K562 (cell line): ENCODE measurements at regions not wholly inside any gene's neighbourhood (a gene's known extent, or its start where the extent isn't known, plus 50 kb on each side); places are given as distances from the start of the nearest gene placed in this dataset.

ENCODE experiments used
- ATAC-seq: fragments of 200-7000 bp; cut with Tn5 transposase; 3 replicates; pipeline ENCODE4 v1.9.1; 2020; ENCODE audit warnings: moderate library complexity
- BruUV-seq: library from RNA; stranded (reverse); fragments of 400-500 nt; replicated peaks from 2 replicates; lab custom pipeline; 2021; lab: Mats Ljungman, UMichigan
- CTCF ChIA-PET: fragments of 300-600 bp; formaldehyde crosslinking; extraction: SDS; loops from one replicate; lab custom pipeline; 2021; ENCODE audit warnings: low intra/inter-chr PET ratio; lab: Yijun Ruan, JAX
- POLR2A ChIA-PET: fragments of 300-600, 350-650 bp; sonication (Branson Sonifier 250); formaldehyde crosslinking; extraction: SDS; loops from one replicate; lab custom pipeline; 2021; ENCODE audit warnings: antibody characterized with exemption, inconsistent platforms; lab: Yijun Ruan, JAX
- DNase-seq, 4 experiments: peaks; one replicate each; pipeline versions ENCODE4 v3.0.0 to v3.0.0-alpha.2; 2011 to 2018; ENCODE audit warnings: low spot score in 3 of 4, mixed read lengths in 3 of 4; ENCODE audit errors: extremely low read depth in 1 of 4
- FAIRE-seq: peaks from 2 replicates; lab custom pipeline; 2011; peaks lifted over from hg19 to GRCh38; lab: Jason Lieb, UNC
- H2AFZ ChIP-seq: 2 replicates; pipeline ENCODE4 v1.6.0; 2011; ENCODE audit warnings: low read depth, low read length, control low read depth, inconsistent platforms
- H3K27ac ChIP-seq: fragments of 200-600 bp; 3 replicates; pipeline ENCODE4 v1.8.0; 2011; ENCODE audit warnings: low read depth, mild to moderate bottlenecking, control low read depth, inconsistent platforms, low read length, moderate library complexity, mixed read lengths; ENCODE audit errors: extremely low read depth
- H3K27me3 ChIP-seq, 2 experiments: fragments of 300-600 bp in 1 of 2; 2 replicates in 1 of 2; 3 replicates in 1 of 2; pipeline versions ENCODE4 v1.6.0 to v1.8.0; 2011; ENCODE audit warnings: inconsistent platforms in 2 of 2, low read length in 2 of 2, mild to moderate bottlenecking in 1 of 2, mixed read lengths in 1 of 2, moderate library complexity in 1 of 2; ENCODE audit not compliant: control insufficient read depth in 2 of 2, insufficient read depth in 2 of 2
- H3K36me3 ChIP-seq: fragments of 300-600 bp; 3 replicates; pipeline ENCODE4 v1.8.0; 2011; ENCODE audit warnings: mild to moderate bottlenecking, low read length, inconsistent platforms; ENCODE audit not compliant: control insufficient read depth, insufficient read depth
- H3K4me1 ChIP-seq, 2 experiments: fragments of 200-600 bp in 1 of 2; replicated peaks in 1 of 2; 2 replicates in 1 of 2; 3 replicates in 1 of 2; pipeline versions ENCODE4 v1.5.1 to v1.8.0; 2011; ENCODE audit warnings: inconsistent platforms in 2 of 2, low read length in 2 of 2, mild to moderate bottlenecking in 1 of 2, mixed read lengths in 1 of 2, moderate library complexity in 1 of 2; ENCODE audit not compliant: control insufficient read depth in 2 of 2, insufficient read depth in 2 of 2
- H3K4me2 ChIP-seq: 2 replicates; pipeline ENCODE4 v1.6.1; 2011; ENCODE audit warnings: low read length, control low read depth, inconsistent platforms, mixed read lengths; ENCODE audit not compliant: insufficient read depth
- H3K4me3 ChIP-seq: fragments of 200-600 bp; sonication (generic), shearing (Covaris generic); 2 replicates; pipeline ENCODE4 v1.5.1; 2016; ENCODE audit warnings: control low read depth, inconsistent platforms
- H3K79me2 ChIP-seq: fragments of 200-600 bp; 3 replicates; pipeline ENCODE4 v1.8.0; 2011; ENCODE audit warnings: low read length, inconsistent platforms; ENCODE audit not compliant: control insufficient read depth, insufficient read depth
- H3K9ac ChIP-seq, 2 experiments: 2 replicates each; pipeline versions ENCODE4 v1.6.0 to v1.6.1; 2011; ENCODE audit warnings: low read depth in 2 of 2, low read length in 2 of 2, control low read depth in 1 of 2, inconsistent platforms in 1 of 2, mild to moderate bottlenecking in 1 of 2, mixed read lengths in 1 of 2; ENCODE audit not compliant: insufficient read depth in 1 of 2
- H3K9me1 ChIP-seq: one replicate; pipeline ENCODE4 v1.6.0; 2011; ENCODE audit warnings: inconsistent platforms, mild to moderate bottlenecking, low read length, moderate library complexity; ENCODE audit not compliant: control insufficient read depth, insufficient read depth
- H3K9me3 ChIP-seq: replicated peaks from 2 replicates; pipeline ENCODE4 v1.5.1; 2011; ENCODE audit warnings: low read depth, low read length, inconsistent platforms; ENCODE audit not compliant: control insufficient read depth, insufficient read depth
- H4K20me1 ChIP-seq: replicated peaks from 2 replicates; pipeline ENCODE4 v1.6.1; 2011; ENCODE audit warnings: low read length, inconsistent platforms, mixed read lengths; ENCODE audit not compliant: control insufficient read depth, insufficient read depth
- ADNP ChIP-seq: fragments of 200-800 bp; sonication (Bioruptor generic); IDR thresholded peaks from 2 replicates; pipeline ENCODE4 v1.6.1; 2016; ENCODE audit warnings: missing genetic modification characterization, missing compliant biosample characterization
- CBFA2T2 ChIP-seq: fragments of 450-650 bp; conservative IDR thresholded peaks from 2 replicates; pipeline ENCODE4 v1.6.1; 2017; ENCODE audit warnings: mild to moderate bottlenecking
- CBFA2T3 ChIP-seq: fragments of 450-650 bp; IDR thresholded peaks from 2 replicates; pipeline ENCODE4 v1.6.1; 2017
- CLOCK ChIP-seq: fragments of 250-450 bp; sonication (Bioruptor Pico); IDR thresholded peaks from 2 replicates; pipeline ENCODE4 v1.4.0; 2020; ENCODE audit warnings: mild to moderate bottlenecking, moderate library complexity, borderline replicate concordance
- ESRRA ChIP-seq: fragments of 450-650 bp; IDR thresholded peaks from 2 replicates; pipeline ENCODE4 v1.6.1; 2014; ENCODE audit warnings: low read depth, mild to moderate bottlenecking, moderate library complexity, borderline replicate concordance
- MYNN ChIP-seq, 2 experiments: sonication (generic); formaldehyde crosslinking in 1 of 2; IDR thresholded peaks; 2 replicates each; pipeline versions ENCODE4 v1.5.0 to v1.6.1; 2016 to 2020; ENCODE audit warnings: antibody characterized with exemption in 1 of 2, missing genetic modification reagents in 1 of 2
- NR2C2 ChIP-seq, 2 experiments: fragments of 200-800 bp in 1 of 2; sonication (Bioruptor generic) in 1 of 2; sonication (generic) in 1 of 2; formaldehyde crosslinking in 1 of 2; IDR thresholded peaks; 2 replicates each; pipeline versions ENCODE4 v1.6.1 to v1.8.0; 2016 to 2022; ENCODE audit warnings: mild to moderate bottlenecking in 1 of 2, missing compliant biosample characterization in 1 of 2, missing genetic modification characterization in 1 of 2, missing genetic modification reagents in 1 of 2
- RCOR1 ChIP-seq, 2 experiments: IDR thresholded peaks; 2 replicates each; pipeline ENCODE4 v1.6.1; 2012; ENCODE audit warnings: low read depth in 2 of 2, low read length in 2 of 2, borderline replicate concordance in 1 of 2, improper control_type of control experiment in 1 of 2
- SOX6 ChIP-seq: fragments of 450-650 bp; IDR thresholded peaks from 2 replicates; pipeline ENCODE4 v1.6.1; 2014; ENCODE audit warnings: mild to moderate bottlenecking
- ZNF512 ChIP-seq: IDR thresholded peaks from 2 replicates; pipeline ENCODE4 v1.6.1; 2016; ENCODE audit warnings: missing genetic modification characterization, missing compliant biosample characterization
- WGBS: fragments of 100-300 bp; shearing (Covaris generic); methylation state at CpG from one replicate; pipeline ENCODE4 v1.1.6; 2016; ENCODE audit warnings: low coverage, mixed read lengths; ENCODE audit not compliant: insufficient coverage; ENCODE audit errors: missing lambda C conversion rate; 5-methylcytosine and 5-hydroxymethylcytosine counted together
- in situ Hi-C: fragments of 300-500 bp; cut with MboI; formaldehyde crosslinking; loops from 4 replicates; pipeline ENCODE4 v1.15.0; 2018; ENCODE audit warnings: inconsistent platforms, mixed read lengths
- intact Hi-C: fragments of 100-400 bp; cut with micrococcal nuclease; formaldehyde crosslinking; loops from 2 replicates; pipeline ENCODE4 v1.14.2; 2022

- Histone ChIP-seq H3K36me3 (no peaks in the 10 kb centered on the region), H4K20me1 (no peaks in the 10 kb centered on the region), H2AFZ (peak overlapping the region; percentile 22; the same call in 1 of the 2 replicates), H3K9me1 (no peaks in the 10 kb centered on the region), H3K4me2 (no peak overlapping the region), H3K27me3 (no peaks in the 10 kb centered on the region), H3K9ac (no peak overlapping the region), H3K27ac (no peak overlapping the region)
- ATAC-seq (no peak; the same call in 2 of the 3 replicates), DNase-seq (peak in 1 of 4 experiments; percentile 11), FAIRE-seq (peak; percentile 62)
- POLR2A ChIA-PET: interaction anchor here (0.8 kb wide), 1 partner anchor 12 kb away, joined by 3 read pairs; no protein-coding TSS in a partner anchor
- in situ Hi-C loops: no loop called here
- WGBS: 26% methylated on average over 3 of the region's 3 CpGs
- intact Hi-C loops: no loop called here
- CTCF ChIA-PET: no interaction called here
- TF ChIP-seq CBFA2T3: peak; percentile 30
- TF ChIP-seq RCOR1 (IDR thresholded peaks at IDR 0.05; ENCODE audit: borderline replicate concordance in 1 of 2, low read depth in 2 of 2, low read length in 2 of 2): 0 out of 4 replicates have a peak, but pooled peaks of 1 of the 2 experiments have one; percentile 33
- 0 out of 2 replicates have a peak, but pooled peaks have one; percentile 4 for TF ChIP-seq CBFA2T2
- no peak for TF ChIP-seq MYNN (IDR thresholded peaks at IDR 0.05)
- TF ChIP-seq MYNN (CRISPR knock-in tag; IDR thresholded peaks at IDR 0.05): no peak
- peak; percentile 48; the same call in 1 of the 2 replicates for TF ChIP-seq SOX6
- no peak for TF ChIP-seq CLOCK (CRISPR knock-in tag)
- TF ChIP-seq ADNP (tag): no peak
- TF ChIP-seq ESRRA: peak; percentile 10; the same call in 1 of the 2 replicates
- TF ChIP-seq NR2C2 (CRISPR knock-in tag; IDR thresholded peaks at IDR 0.05): no peak
- TF ChIP-seq NR2C2 (tag; IDR thresholded peaks at IDR 0.05): 0 out of 2 replicates have a peak, but pooled peaks have one; percentile 41
- TF ChIP-seq ZNF512 (tag): no peak
- TF ChIP-seq, all 486 proteins: peak for 6
- H3K4me1 ChIP-seq: peaks cover 8 to 17% of the 10 kb centered on the region in 2 experiments; a peak in 3 of 5 replicates
- no peaks in the 10 kb centered on the region for H3K79me2 ChIP-seq
- H3K9me3 ChIP-seq: no peaks in the 10 kb centered on the region
- no peak overlapping the region for H3K4me3 ChIP-seq
- BruUV-seq: no TSS peak
These were observed 465.1 kb downstream of the LPIN1 start for GRCh38 chr2:12211326-12212175.
